ENCODE measurements at regions not wholly inside any gene's neighbourhood (a gene's known extent, or its start where the extent isn't known, plus 50 kb on each side); places are given as distances from the start of the nearest gene placed in this dataset.

DNA sequence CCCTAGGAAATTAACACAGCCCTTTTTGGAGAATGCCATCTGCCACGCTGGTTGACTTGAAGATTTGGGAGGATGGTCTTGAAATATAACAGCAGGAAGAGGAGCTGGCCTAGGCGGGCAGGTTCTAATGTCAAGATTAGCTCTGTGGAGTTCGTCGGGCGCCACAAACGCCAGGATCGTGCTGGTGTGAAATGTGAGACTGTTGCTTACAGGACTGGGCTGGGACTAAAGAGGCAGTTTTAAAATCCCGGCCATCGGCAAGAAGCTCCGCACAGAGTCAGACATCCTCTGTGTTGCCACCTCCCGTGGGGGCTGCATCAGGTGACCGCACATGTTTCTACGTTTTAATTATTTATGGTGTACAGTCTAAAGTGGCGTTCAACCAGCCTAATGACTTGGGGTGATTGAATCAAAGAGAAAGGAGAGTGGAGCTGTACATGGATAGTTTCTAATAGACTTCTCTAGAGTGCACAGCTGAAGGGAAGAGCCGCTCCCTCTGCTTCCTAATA, 99.4 kb upstream of the BCL11A start:
- Histone ChIP-seq H3K27ac (no peak overlapping the region), H3K4me1 (no peaks in the 10 kb centered on the region), H3K9me3 (no peaks in the 10 kb centered on the region), H3K4me3 (no peak overlapping the region), H3K36me3 (no peaks in the 10 kb centered on the region), H3K27me3 (no peaks in the 10 kb centered on the region)
- TF ChIP-seq POLR2A (IDR thresholded peaks at IDR 0.05) (no peak), EP300 (IDR thresholded peaks at IDR 0.05) (no peak), POLR2AphosphoS5 (IDR thresholded peaks at IDR 0.05) (no peak)
- TF ChIP-seq, protein P1, sequence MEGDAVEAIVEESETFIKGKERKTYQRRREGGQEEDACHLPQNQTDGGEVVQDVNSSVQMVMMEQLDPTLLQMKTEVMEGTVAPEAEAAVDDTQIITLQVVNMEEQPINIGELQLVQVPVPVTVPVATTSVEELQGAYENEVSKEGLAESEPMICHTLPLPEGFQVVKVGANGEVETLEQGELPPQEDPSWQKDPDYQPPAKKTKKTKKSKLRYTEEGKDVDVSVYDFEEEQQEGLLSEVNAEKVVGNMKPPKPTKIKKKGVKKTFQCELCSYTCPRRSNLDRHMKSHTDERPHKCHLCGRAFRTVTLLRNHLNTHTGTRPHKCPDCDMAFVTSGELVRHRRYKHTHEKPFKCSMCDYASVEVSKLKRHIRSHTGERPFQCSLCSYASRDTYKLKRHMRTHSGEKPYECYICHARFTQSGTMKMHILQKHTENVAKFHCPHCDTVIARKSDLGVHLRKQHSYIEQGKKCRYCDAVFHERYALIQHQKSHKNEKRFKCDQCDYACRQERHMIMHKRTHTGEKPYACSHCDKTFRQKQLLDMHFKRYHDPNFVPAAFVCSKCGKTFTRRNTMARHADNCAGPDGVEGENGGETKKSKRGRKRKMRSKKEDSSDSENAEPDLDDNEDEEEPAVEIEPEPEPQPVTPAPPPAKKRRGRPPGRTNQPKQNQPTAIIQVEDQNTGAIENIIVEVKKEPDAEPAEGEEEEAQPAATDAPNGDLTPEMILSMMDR (IDR thresholded peaks at IDR 0.05): no peak
- WGBS: 68% methylated on average over 15 of the region's 15 CpGs
- no peak for DNase-seq (ENCODE audit: low spot score in 2 of 2)

- WGBS: 95% methylated on average over 4 of the region's 4 CpGs
- H3K27ac ChIP-seq: no peak overlapping the region
- DNase-seq (ENCODE audit: low spot score in 2 of 2): no peak
- H3K4me3 ChIP-seq: no peak overlapping the region
- H3K4me1 ChIP-seq: no peaks in the 10 kb centered on the region
- no peaks in the 10 kb centered on the region for H3K27me3 ChIP-seq
- no peaks in the 10 kb centered on the region for H3K9me3 ChIP-seq
- no peaks in the 10 kb centered on the region for H3K36me3 ChIP-seq
- no peak for TF ChIP-seq POLR2A (IDR thresholded peaks at IDR 0.05)
- TF ChIP-seq, protein P1 (IDR thresholded peaks at IDR 0.05): no peak
- no peak for TF ChIP-seq EP300 (IDR thresholded peaks at IDR 0.05)
These were observed 98.4 kb upstream of the PAPOLG start for GRCh38 chr2:60657673-60658072.

DNA sequence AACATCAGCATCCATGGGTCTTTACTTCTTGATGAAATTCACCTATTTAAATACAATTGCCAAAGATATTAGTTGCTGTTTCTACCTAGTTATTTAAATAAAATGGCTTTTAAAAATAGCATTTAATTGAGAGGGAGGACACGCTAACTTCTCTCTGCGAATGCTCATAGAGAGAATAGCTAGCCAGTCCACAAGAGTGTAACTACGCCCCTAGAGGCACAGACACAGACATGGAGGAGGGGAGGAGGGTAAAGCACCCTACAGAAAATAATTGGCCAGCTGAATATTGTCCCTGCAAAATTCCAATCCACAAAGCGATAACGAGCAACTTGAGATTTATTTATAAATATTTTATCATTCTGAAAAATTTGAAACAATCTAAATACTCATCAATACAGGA, 97.0 kb upstream of the PAPOLG start:
- no peak for TF ChIP-seq EP300 (IDR thresholded peaks at IDR 0.05)
- TF ChIP-seq POLR2A (IDR thresholded peaks at IDR 0.05): no peak
- TF ChIP-seq, protein P1 (IDR thresholded peaks at IDR 0.05): no peak
- TF ChIP-seq POLR2AphosphoS5 (IDR thresholded peaks at IDR 0.05): no peak
- DNase-seq (ENCODE audit: low spot score in 2 of 2): no peak
- 79% methylated on average over 5 of the region's 5 CpGs for WGBS

GRCh38 chr2:60661073-60661738, 94.9 kb upstream of the PAPOLG start:
- no peaks in the 10 kb centered on the region for H3K4me1 ChIP-seq
- no peaks in the 10 kb centered on the region for H3K9me3 ChIP-seq
- TF ChIP-seq EP300 (IDR thresholded peaks at IDR 0.05): no peak
- no peak for TF ChIP-seq POLR2A (IDR thresholded peaks at IDR 0.05)
- TF ChIP-seq, protein P1 (IDR thresholded peaks at IDR 0.05): no peak
- no peak for TF ChIP-seq POLR2AphosphoS5 (IDR thresholded peaks at IDR 0.05)
- no peak for DNase-seq (ENCODE audit: low spot score in 2 of 2)
- no peak overlapping the region for H3K4me3 ChIP-seq
- no peak overlapping the region for H3K27ac ChIP-seq
- H3K27me3 ChIP-seq: no peaks in the 10 kb centered on the region
- H3K36me3 ChIP-seq: no peaks in the 10 kb centered on the region
- 100% methylated on average over 1 of the region's 1 CpG for WGBS

More for the DNA sequence above, 97.0 kb upstream of the PAPOLG start:
- no peaks in the 10 kb centered on the region for H3K36me3 ChIP-seq
- H3K4me3 ChIP-seq: no peak overlapping the region
- H3K27me3 ChIP-seq: no peaks in the 10 kb centered on the region
- no peak overlapping the region for H3K27ac ChIP-seq
- H3K4me1 ChIP-seq: no peaks in the 10 kb centered on the region
- no peaks in the 10 kb centered on the region for H3K9me3 ChIP-seq

DNA sequence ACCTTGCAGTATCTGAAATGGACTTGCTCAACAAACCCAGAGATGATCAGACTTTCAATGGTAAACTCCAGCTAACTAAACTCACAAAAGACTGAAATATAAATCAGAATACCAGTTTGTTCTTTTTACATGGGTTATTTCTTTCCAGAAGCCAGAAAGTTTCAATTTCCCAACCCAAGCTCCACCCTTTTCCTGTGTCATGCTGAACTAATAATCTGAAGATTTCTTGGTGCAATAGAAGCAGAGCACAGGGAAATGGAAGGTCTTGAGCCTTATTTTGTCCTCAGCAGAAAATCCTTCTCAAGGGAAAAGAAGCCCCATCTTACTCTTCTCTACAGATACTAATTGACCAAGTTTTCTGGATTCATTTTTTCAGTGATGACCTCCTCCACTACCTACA, 93.3 kb upstream of the PAPOLG start:
- no peak overlapping the region for H3K27ac ChIP-seq
- no peak for DNase-seq (ENCODE audit: low spot score in 2 of 2)
- no peak overlapping the region for H3K4me3 ChIP-seq
- H3K27me3 ChIP-seq: no peaks in the 10 kb centered on the region
- no peaks in the 10 kb centered on the region for H3K4me1 ChIP-seq
- H3K9me3 ChIP-seq: no peaks in the 10 kb centered on the region
- H3K36me3 ChIP-seq: no peaks in the 10 kb centered on the region
- TF ChIP-seq POLR2A (IDR thresholded peaks at IDR 0.05) (no peak), EP300 (IDR thresholded peaks at IDR 0.05) (no peak), POLR2AphosphoS5 (IDR thresholded peaks at IDR 0.05) (no peak)
- TF ChIP-seq, protein P1 (IDR thresholded peaks at IDR 0.05): no peak

Data from suprapubic skin (tissue), 4 donors.